OCI-LY1 (cell line): ENCODE measurements at regions not wholly inside any gene's neighbourhood (a gene's known extent, or its start where the extent isn't known, plus 50 kb on each side); places are given as distances from the start of the nearest gene placed in this dataset.
A peak's percentile ranks its signal among the peaks of the same experiment; 100 is the strongest.

Experiments
- H2AFZ ChIP-seq: fragments of 200-600 bp; sonication (generic), shearing (Covaris generic); 2 replicates; pipeline ENCODE4 v1.6.0; 2014; ENCODE audit warnings: antibody characterized with exemption, mild to moderate bottlenecking, low read length
- H3F3A ChIP-seq: fragments of 200-600 bp; sonication (generic), shearing (Covaris generic); 2 replicates; pipeline ENCODE4 v1.6.0; 2014; ENCODE audit warnings: mild to moderate bottlenecking, antibody characterized with exemption, low read length, moderate library complexity; ENCODE audit not compliant: insufficient read depth
- H3K27ac ChIP-seq: fragments of 200-600 bp; sonication (generic); 2 replicates; pipeline ENCODE4 v1.5.1; 2014; ENCODE audit warnings: low read length, mixed run types, mild to moderate bottlenecking, low read depth; ENCODE audit not compliant: poor library complexity, severe bottlenecking
- H3K27me3 ChIP-seq: fragments of 200-600 bp; sonication (generic); 2 replicates; pipeline ENCODE4 v1.6.0; 2014; ENCODE audit warnings: antibody characterized with exemption, mild to moderate bottlenecking, low read length, moderate library complexity; ENCODE audit not compliant: insufficient read depth
- H3K36me3 ChIP-seq: fragments of 200-600 bp; sonication (generic); 2 replicates; pipeline ENCODE4 v1.6.1; 2014; ENCODE audit warnings: mild to moderate bottlenecking, antibody characterized with exemption, low read length, moderate library complexity, mixed read lengths; ENCODE audit not compliant: insufficient read depth
- H3K4me1 ChIP-seq: fragments of 200-600 bp; sonication (generic); 2 replicates; pipeline ENCODE4 v1.5.1; 2014; ENCODE audit warnings: mild to moderate bottlenecking, low read length, moderate library complexity; ENCODE audit not compliant: insufficient read depth, severe bottlenecking
- H3K4me2 ChIP-seq: fragments of 200-600 bp; sonication (generic), shearing (Covaris generic); 2 replicates; pipeline ENCODE4 v1.6.1; 2014; ENCODE audit warnings: low read length
- H3K4me3 ChIP-seq: fragments of 200-600 bp; sonication (generic); 2 replicates; pipeline ENCODE4 v1.5.1; 2014; ENCODE audit warnings: low read length, low read depth, mild to moderate bottlenecking, mixed read lengths; ENCODE audit not compliant: poor library complexity, severe bottlenecking
- H3K79me2 ChIP-seq: fragments of 200-600 bp; shearing (Covaris generic); 2 replicates; pipeline ENCODE4 v1.6.1; 2016; ENCODE audit warnings: mixed run types, low read length, mixed read lengths; ENCODE audit not compliant: insufficient read depth
- H3K9ac ChIP-seq: fragments of 200-600 bp; sonication (generic), shearing (Covaris generic); 2 replicates; pipeline ENCODE4 v1.6.1; 2014; ENCODE audit warnings: mild to moderate bottlenecking, low read length, mixed read lengths
- H3K9me2 ChIP-seq: fragments of 200-600 bp; sonication (generic), shearing (Covaris generic); 2 replicates; pipeline ENCODE4 v1.6.1; 2014; ENCODE audit warnings: low read depth, mild to moderate bottlenecking, low read length, mixed read lengths
- H3K9me3 ChIP-seq: fragments of 200-600 bp; shearing (Covaris generic); 2 replicates; pipeline ENCODE4 v1.6.1; 2014; ENCODE audit warnings: low read length, mixed read lengths
- H4K20me1 ChIP-seq: fragments of 200-600 bp; sonication (generic), shearing (Covaris generic); 2 replicates; pipeline ENCODE4 v1.6.0; 2016; ENCODE audit warnings: mild to moderate bottlenecking, low read length; ENCODE audit not compliant: insufficient read depth
- CTCF ChIP-seq: fragments of 200-600 bp; sonication (generic), shearing (Covaris generic); IDR thresholded peaks from 2 replicates; pipeline ENCODE4 v1.5.1; 2017; ENCODE audit warnings: mild to moderate bottlenecking, antibody characterized with exemption, low read length, moderate library complexity, mixed read lengths
- EZH2 ChIP-seq: fragments of 200-600 bp; sonication (generic), shearing (Covaris generic); IDR thresholded peaks from 2 replicates; pipeline ENCODE4 v1.8.0; 2017; ENCODE audit warnings: borderline replicate concordance, mixed run types, mild to moderate bottlenecking, antibody characterized with exemption, low read length, moderate library complexity, mixed read lengths

GRCh38 chr7:42747044-42747443 is 164.8 kb downstream of the C7orf25 start:
- no peaks in the 10 kb centered on the region for H3K27me3 ChIP-seq
- no peak overlapping the region for H3K27ac ChIP-seq
- no peaks in the 10 kb centered on the region for H3K9me2 ChIP-seq
- no peaks in the 10 kb centered on the region for H3K79me2 ChIP-seq
- no peaks in the 10 kb centered on the region for H3F3A ChIP-seq
- no peaks in the 10 kb centered on the region for H4K20me1 ChIP-seq
- no peaks in the 10 kb centered on the region for H3K4me1 ChIP-seq
- H3K4me3 ChIP-seq, result no peak overlapping the region
- no peaks in the 10 kb centered on the region for H3K9me3 ChIP-seq
- H3K36me3 ChIP-seq, result no peaks in the 10 kb centered on the region
- H3K4me2 ChIP-seq, result no peak overlapping the region
- no peak overlapping the region for H2AFZ ChIP-seq
- TF ChIP-seq CTCF, result no peak
- no peak for TF ChIP-seq EZH2
- no peak overlapping the region for H3K9ac ChIP-seq

- Histone ChIP-seq H3K9me3 (no peaks in the 10 kb centered on the region), H3K4me3 (no peak overlapping the region), H3F3A (no peaks in the 10 kb centered on the region), H3K79me2 (no peaks in the 10 kb centered on the region), H3K9me2 (no peaks in the 10 kb centered on the region), H3K9ac (no peak overlapping the region), H4K20me1 (no peaks in the 10 kb centered on the region), H3K4me2 (no peak overlapping the region), H3K27me3 (no peaks in the 10 kb centered on the region), H3K36me3 (no peaks in the 10 kb centered on the region), H2AFZ (no peak overlapping the region), H3K4me1 (no peaks in the 10 kb centered on the region), H3K27ac (no peak overlapping the region)
- TF ChIP-seq EZH2 (no peak), CTCF (no peak)
Measured at GRCh38 chr7:42746214-42746613, 165.7 kb downstream of the C7orf25 start.

GRCh38 chr7:42745357-42746059 is 166.4 kb downstream of the C7orf25 start:
- no peaks in the 10 kb centered on the region for H3K27me3 ChIP-seq
- H3K9me3 ChIP-seq, result no peaks in the 10 kb centered on the region
- H3K9me2 ChIP-seq, result no peaks in the 10 kb centered on the region

More at GRCh38 chr7:42745357-42746059, 166.4 kb downstream of the C7orf25 start:
- no peak overlapping the region for H3K4me2 ChIP-seq
- no peak overlapping the region for H3K4me3 ChIP-seq
- no peak overlapping the region for H2AFZ ChIP-seq
- no peaks in the 10 kb centered on the region for H3K36me3 ChIP-seq
- no peaks in the 10 kb centered on the region for H3F3A ChIP-seq
- no peak overlapping the region for H3K9ac ChIP-seq
- TF ChIP-seq CTCF (peak; percentile 93), EZH2 (no peak)
- no peak overlapping the region for H3K27ac ChIP-seq
- no peaks in the 10 kb centered on the region for H3K79me2 ChIP-seq
- no peaks in the 10 kb centered on the region for H4K20me1 ChIP-seq
- H3K4me1 ChIP-seq, result no peaks in the 10 kb centered on the region
